Testis (tissue), 2 donors: ENCODE measurements at regions not wholly inside any gene's neighbourhood (a gene's known extent, or its start where the extent isn't known, plus 50 kb on each side); places are given as distances from the start of the nearest gene placed in this dataset.

Experiments used
- POLR2A ChIP-seq: fragments of 450-650 bp; IDR thresholded peaks from one replicate; pipeline ENCODE4 v1.6.1; 2017; ENCODE audit warnings: antibody characterized with exemption, mild to moderate bottlenecking, moderate library complexity
- TF ChIP-seq, protein P1 (sequence below), 3 experiments: fragments of 450-650 bp in 2 of 3; fragments of 200-600 bp in 1 of 3; sonication (generic) in 1 of 3; IDR thresholded peaks; one replicate each; pipeline ENCODE4 v1.5.1; 2016 to 2019; ENCODE audit warnings: antibody characterized with exemption in 3 of 3, mild to moderate bottlenecking in 2 of 3, moderate library complexity in 1 of 3

GRCh38 chr16:52184336-52184735 is 362.6 kb downstream of the TOX3 start:
- TF ChIP-seq, protein P1, sequence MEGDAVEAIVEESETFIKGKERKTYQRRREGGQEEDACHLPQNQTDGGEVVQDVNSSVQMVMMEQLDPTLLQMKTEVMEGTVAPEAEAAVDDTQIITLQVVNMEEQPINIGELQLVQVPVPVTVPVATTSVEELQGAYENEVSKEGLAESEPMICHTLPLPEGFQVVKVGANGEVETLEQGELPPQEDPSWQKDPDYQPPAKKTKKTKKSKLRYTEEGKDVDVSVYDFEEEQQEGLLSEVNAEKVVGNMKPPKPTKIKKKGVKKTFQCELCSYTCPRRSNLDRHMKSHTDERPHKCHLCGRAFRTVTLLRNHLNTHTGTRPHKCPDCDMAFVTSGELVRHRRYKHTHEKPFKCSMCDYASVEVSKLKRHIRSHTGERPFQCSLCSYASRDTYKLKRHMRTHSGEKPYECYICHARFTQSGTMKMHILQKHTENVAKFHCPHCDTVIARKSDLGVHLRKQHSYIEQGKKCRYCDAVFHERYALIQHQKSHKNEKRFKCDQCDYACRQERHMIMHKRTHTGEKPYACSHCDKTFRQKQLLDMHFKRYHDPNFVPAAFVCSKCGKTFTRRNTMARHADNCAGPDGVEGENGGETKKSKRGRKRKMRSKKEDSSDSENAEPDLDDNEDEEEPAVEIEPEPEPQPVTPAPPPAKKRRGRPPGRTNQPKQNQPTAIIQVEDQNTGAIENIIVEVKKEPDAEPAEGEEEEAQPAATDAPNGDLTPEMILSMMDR (IDR thresholded peaks at IDR 0.05): no peak
- TF ChIP-seq POLR2A: no peak
